ENCODE measurements at regions not wholly inside any gene's neighbourhood (a gene's known extent, or its start where the extent isn't known, plus 50 kb on each side); places are given as distances from the start of the nearest gene placed in this dataset.

- TF ChIP-seq ELF4 (IDR thresholded peaks at IDR 0.05) (no peak), ARNT (IDR thresholded peaks at IDR 0.05) (no peak), SUZ12 (IDR thresholded peaks at IDR 0.05) (no peak), BHLHE40 (IDR thresholded peaks at IDR 0.05; ENCODE audit: borderline replicate concordance) (no peak), TARDBP (IDR thresholded peaks at IDR 0.05) (no peak), FOXM1 (IDR thresholded peaks at IDR 0.05; ENCODE audit: borderline replicate concordance) (no peak), FOXK2 (IDR thresholded peaks at IDR 0.05) (no peak), SP1 (IDR thresholded peaks at IDR 0.05) (no peak), L3MBTL2 (conservative IDR thresholded peaks at IDR 0.05) (no peak)
Measured at GRCh38 chr1:208537198-208537597, 293.0 kb upstream of the PLXNA2 start.
